ENCODE measurements at regions not wholly inside any gene's neighbourhood (a gene's known extent, or its start where the extent isn't known, plus 50 kb on each side); places are given as distances from the start of the nearest gene placed in this dataset.

DNA sequence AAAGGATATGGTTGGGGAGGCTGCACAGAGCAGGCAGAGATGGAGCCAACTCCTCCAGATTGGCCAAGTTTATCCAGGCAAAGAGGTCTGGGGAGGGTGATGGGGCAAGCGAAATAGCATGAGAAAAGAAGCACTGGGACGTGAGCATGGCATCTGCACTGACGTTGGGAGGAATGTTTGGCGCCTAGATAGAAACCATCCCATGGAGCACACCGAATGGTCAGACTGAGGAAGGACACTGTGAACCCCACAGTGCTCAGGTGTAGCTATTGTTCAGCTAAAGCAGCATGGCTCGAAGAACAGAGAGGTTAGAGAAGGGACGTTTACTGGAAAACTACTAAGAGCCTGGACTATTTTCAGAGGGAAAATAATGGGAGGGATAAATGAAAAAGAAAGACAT, 387.1 kb downstream of the EMP1 start:
- Histone ChIP-seq H3K27me3 (no peaks in the 10 kb centered on the region), H3K4me1 (no peaks in the 10 kb centered on the region), H3K27ac (no peak overlapping the region), H3K36me3 (no peaks in the 10 kb centered on the region), H3K9ac (ENCODE audit: low read depth in 2 of 2, low read length in 2 of 2) (no peak overlapping the region), H3K9me3 (no peaks in the 10 kb centered on the region), H3K4me3 (no peak overlapping the region)
- TF ChIP-seq, protein P1, sequence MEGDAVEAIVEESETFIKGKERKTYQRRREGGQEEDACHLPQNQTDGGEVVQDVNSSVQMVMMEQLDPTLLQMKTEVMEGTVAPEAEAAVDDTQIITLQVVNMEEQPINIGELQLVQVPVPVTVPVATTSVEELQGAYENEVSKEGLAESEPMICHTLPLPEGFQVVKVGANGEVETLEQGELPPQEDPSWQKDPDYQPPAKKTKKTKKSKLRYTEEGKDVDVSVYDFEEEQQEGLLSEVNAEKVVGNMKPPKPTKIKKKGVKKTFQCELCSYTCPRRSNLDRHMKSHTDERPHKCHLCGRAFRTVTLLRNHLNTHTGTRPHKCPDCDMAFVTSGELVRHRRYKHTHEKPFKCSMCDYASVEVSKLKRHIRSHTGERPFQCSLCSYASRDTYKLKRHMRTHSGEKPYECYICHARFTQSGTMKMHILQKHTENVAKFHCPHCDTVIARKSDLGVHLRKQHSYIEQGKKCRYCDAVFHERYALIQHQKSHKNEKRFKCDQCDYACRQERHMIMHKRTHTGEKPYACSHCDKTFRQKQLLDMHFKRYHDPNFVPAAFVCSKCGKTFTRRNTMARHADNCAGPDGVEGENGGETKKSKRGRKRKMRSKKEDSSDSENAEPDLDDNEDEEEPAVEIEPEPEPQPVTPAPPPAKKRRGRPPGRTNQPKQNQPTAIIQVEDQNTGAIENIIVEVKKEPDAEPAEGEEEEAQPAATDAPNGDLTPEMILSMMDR (IDR thresholded peaks at IDR 0.05): no peak
- intact Hi-C loops (cut with DNase I): no loop called here
- no peak for DNase-seq

DNA sequence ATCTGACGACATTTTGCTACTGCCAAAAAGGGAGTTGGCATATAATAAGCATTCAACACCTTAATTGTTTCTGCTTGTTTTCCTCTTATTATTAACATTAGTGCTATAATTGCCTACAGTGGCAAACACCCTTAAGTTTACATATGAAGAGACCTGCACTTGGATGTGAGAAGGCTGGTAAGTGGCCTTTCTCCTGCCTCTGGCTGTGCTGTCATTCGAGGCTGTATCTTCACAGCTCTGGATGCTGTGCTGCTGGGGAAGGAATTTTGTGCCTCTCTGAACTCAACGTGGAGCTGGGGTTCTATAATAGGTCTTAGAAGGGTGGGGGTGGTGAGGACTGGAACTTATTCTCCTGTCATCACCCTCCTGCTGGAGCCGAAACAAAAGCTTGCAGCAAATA, 385.9 kb downstream of the EMP1 start:
- H3K27ac ChIP-seq: no peak overlapping the region
- no peaks in the 10 kb centered on the region for H3K9me3 ChIP-seq
- TF ChIP-seq, protein P1 (IDR thresholded peaks at IDR 0.05): no peak
- no peaks in the 10 kb centered on the region for H3K4me1 ChIP-seq
- no peak for DNase-seq
- intact Hi-C loops (cut with DNase I): no loop called here
- H3K9ac ChIP-seq (ENCODE audit: low read depth in 2 of 2, low read length in 2 of 2): no peak overlapping the region
- no peaks in the 10 kb centered on the region for H3K27me3 ChIP-seq
- no peak overlapping the region for H3K4me3 ChIP-seq
- no peaks in the 10 kb centered on the region for H3K36me3 ChIP-seq

DNA sequence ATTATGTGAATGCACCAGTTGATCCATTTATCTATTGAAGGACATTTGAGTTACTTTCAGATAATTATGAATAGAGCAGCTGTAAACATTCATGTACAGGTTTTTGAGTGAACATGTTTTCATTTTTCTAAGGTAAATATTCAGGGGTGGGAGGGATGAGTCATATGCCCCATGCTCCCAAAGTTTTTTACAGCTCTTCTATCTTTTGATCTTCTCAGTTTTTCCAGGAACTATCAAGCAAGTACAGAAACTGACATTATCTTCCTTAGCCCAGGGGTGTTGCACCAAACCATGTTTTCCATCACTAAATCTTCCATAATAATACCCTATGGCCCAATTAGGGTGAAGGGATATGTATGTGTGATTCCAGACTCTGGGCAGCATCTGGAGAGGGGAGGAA, 384.5 kb downstream of the EMP1 start:
- no peaks in the 10 kb centered on the region for H3K9me3 ChIP-seq
- DNase-seq: no peak
- TF ChIP-seq, protein P1 (IDR thresholded peaks at IDR 0.05): no peak
- no peak overlapping the region for H3K27ac ChIP-seq
- H3K4me1 ChIP-seq: no peaks in the 10 kb centered on the region
- no peaks in the 10 kb centered on the region for H3K27me3 ChIP-seq
- H3K9ac ChIP-seq (ENCODE audit: low read depth in 2 of 2, low read length in 2 of 2): no peak overlapping the region
- intact Hi-C loops (cut with DNase I): no loop called here
- H3K4me3 ChIP-seq: no peak overlapping the region
- no peaks in the 10 kb centered on the region for H3K36me3 ChIP-seq

DNA sequence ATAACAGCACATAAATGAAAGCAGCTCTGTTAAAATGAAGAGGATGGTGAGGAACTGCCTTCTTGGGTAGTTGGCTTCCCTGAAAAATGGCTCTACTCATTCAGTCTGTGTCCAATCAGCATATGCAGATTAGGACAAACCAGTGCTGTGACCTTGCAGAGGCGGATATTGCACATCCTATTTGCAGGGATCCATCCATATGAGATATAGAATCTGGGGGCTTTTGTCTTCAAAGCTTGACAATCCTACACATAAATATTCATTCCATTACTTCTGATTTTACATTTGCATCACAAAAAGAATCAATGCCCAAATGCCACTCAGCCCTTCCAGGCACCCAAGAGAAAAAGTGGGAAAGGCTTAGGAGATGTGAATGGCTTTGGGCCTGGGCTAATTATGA, 383.7 kb downstream of the EMP1 start:
- TF ChIP-seq, protein P1 (IDR thresholded peaks at IDR 0.05): no peak
- H3K27ac ChIP-seq: no peak overlapping the region
- intact Hi-C loops (cut with DNase I): no loop called here
- H3K9me3 ChIP-seq: no peaks in the 10 kb centered on the region
- H3K4me1 ChIP-seq: no peaks in the 10 kb centered on the region
- H3K27me3 ChIP-seq: no peaks in the 10 kb centered on the region
- no peak for DNase-seq
- no peaks in the 10 kb centered on the region for H3K36me3 ChIP-seq
- H3K4me3 ChIP-seq: no peak overlapping the region
- no peak overlapping the region for H3K9ac ChIP-seq (ENCODE audit: low read depth in 2 of 2, low read length in 2 of 2)

DNA sequence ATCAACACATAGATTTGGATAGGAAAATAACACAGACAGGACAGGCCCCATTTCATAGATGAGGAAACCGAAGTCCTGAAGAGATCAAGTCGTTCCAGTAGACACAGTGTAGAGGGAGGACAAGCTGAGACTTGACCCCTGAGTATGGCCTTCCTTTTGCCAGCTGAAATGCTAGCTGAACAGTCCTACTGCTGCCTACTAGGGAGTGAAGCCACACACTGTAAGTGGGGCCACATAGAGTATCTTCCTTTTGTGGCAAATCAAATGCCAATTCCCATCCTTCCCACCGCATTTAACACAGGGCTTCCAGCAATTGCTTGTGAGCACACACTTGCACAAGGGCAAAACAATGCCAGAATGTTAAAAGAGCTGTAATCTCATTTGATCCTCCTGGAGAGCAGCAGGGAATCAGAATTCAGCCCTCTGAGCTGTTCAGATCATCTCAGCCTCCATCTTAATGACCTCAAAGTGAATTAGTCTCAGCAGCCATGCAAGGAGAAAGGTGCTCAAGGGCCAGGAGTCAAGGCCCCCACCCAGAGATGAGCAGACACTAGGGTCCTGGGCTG, 380.5 kb downstream of the EMP1 start:
- H3K36me3 ChIP-seq: no peaks in the 10 kb centered on the region
- H3K4me1 ChIP-seq: no peaks in the 10 kb centered on the region
- H3K27me3 ChIP-seq: no peaks in the 10 kb centered on the region
- TF ChIP-seq, protein P1 (IDR thresholded peaks at IDR 0.05): no peak
- intact Hi-C loops (cut with DNase I): no loop called here
- no peak for DNase-seq
- H3K27ac ChIP-seq: no peak overlapping the region
- no peak overlapping the region for H3K4me3 ChIP-seq
- H3K9me3 ChIP-seq: no peaks in the 10 kb centered on the region
- no peak overlapping the region for H3K9ac ChIP-seq (ENCODE audit: low read depth in 2 of 2, low read length in 2 of 2)

All from colonic mucosa (tissue), 4 donors.